ENCODE measurements at regions not wholly inside any gene's neighbourhood (a gene's known extent, or its start where the extent isn't known, plus 50 kb on each side); places are given as distances from the start of the nearest gene placed in this dataset.

GRCh38 chr20:37581246-37581645, 53.6 kb upstream of the BLCAP start:
- H3K27me3 ChIP-seq (ENCODE audit: control insufficient read depth in 4 of 4, insufficient read depth in 4 of 4, low read length in 3 of 4): peaks cover 0 to 2% (median 0%) of the 10 kb centered on the region in 4 donors
- H3K4me1 ChIP-seq (ENCODE audit: control insufficient read depth in 4 of 4, insufficient read depth in 4 of 4, low read length in 3 of 4): no peaks in the 10 kb centered on the region
- no peaks in the 10 kb centered on the region for H3K36me3 ChIP-seq (ENCODE audit: control insufficient read depth in 4 of 4, insufficient read depth in 3 of 4, low read depth in 1 of 4, low read length in 3 of 4)
- 82% methylated on average over 9 of the region's 9 CpGs for WGBS
- TF ChIP-seq EGR1 (IDR thresholded peaks at IDR 0.05; ENCODE audit: low read depth in 2 of 2): no peak
- TF ChIP-seq HNF4G (IDR thresholded peaks at IDR 0.05): no peak
- no peak for TF ChIP-seq GABPA (IDR thresholded peaks at IDR 0.05 in 1 of 2, conservative IDR thresholded peaks at IDR 0.05 in 1 of 2)
- TF ChIP-seq YY1 (IDR thresholded peaks at IDR 0.05): no peak
- no peak for TF ChIP-seq MAX (IDR thresholded peaks at IDR 0.05)
- TF ChIP-seq FOXA2 (IDR thresholded peaks at IDR 0.05): no peak
- no peak for TF ChIP-seq RXRA (IDR thresholded peaks at IDR 0.05)
- TF ChIP-seq ATF3 (IDR thresholded peaks at IDR 0.05): no peak
- no peak for TF ChIP-seq TAF1 (conservative IDR thresholded peaks at IDR 0.05)
- TF ChIP-seq ZBTB33 (IDR thresholded peaks at IDR 0.05): no peak
- TF ChIP-seq FOXA1 (IDR thresholded peaks at IDR 0.05): no peak
- DNase-seq (ENCODE audit: low spot score): no peak
- no peak overlapping the region for H3K4me3 ChIP-seq (ENCODE audit: low read depth in 1 of 3, low read length in 3 of 3)
- no peak overlapping the region for H3K9ac ChIP-seq (ENCODE audit: low read depth in 1 of 2, low read length in 2 of 2)
- no peak overlapping the region for H3K27ac ChIP-seq (ENCODE audit: low read depth in 1 of 2, low read length in 2 of 2)
- H3K9me3 ChIP-seq (ENCODE audit: control insufficient read depth in 4 of 4, low read length in 3 of 4): peaks cover 0 to 6% (median 2%) of the 10 kb centered on the region in 4 donors

GRCh38 chr20:37580069-37580468, 52.4 kb upstream of the BLCAP start:
- no peak for DNase-seq (ENCODE audit: low spot score)
- TF ChIP-seq RAD21 (IDR thresholded peaks at IDR 0.05) (no peak), ZBTB33 (IDR thresholded peaks at IDR 0.05) (no peak), TAF1 (conservative IDR thresholded peaks at IDR 0.05) (no peak), SP1 (IDR thresholded peaks at IDR 0.05) (no peak), REST (IDR thresholded peaks at IDR 0.05) (no peak), FOXA2 (IDR thresholded peaks at IDR 0.05) (no peak), MAX (IDR thresholded peaks at IDR 0.05) (no peak), RXRA (IDR thresholded peaks at IDR 0.05) (no peak), HNF4A (conservative IDR thresholded peaks at IDR 0.05) (no peak), CTCF (IDR thresholded peaks at IDR 0.05; ENCODE audit: low read depth, low read length, missing input control) (no peak), HNF4G (IDR thresholded peaks at IDR 0.05) (no peak), EGR1 (IDR thresholded peaks at IDR 0.05; ENCODE audit: low read depth in 2 of 2) (no peak)
- H3K27me3 ChIP-seq (ENCODE audit: control insufficient read depth in 4 of 4, insufficient read depth in 4 of 4, low read length in 3 of 4): peaks cover 0 to 2% (median 0%) of the 10 kb centered on the region in 4 donors

More at GRCh38 chr20:37580069-37580468, 52.4 kb upstream of the BLCAP start:
- no peaks in the 10 kb centered on the region for H3K36me3 ChIP-seq (ENCODE audit: control insufficient read depth in 4 of 4, insufficient read depth in 3 of 4, low read depth in 1 of 4, low read length in 3 of 4)
- H3K9ac ChIP-seq (ENCODE audit: low read depth in 1 of 2, low read length in 2 of 2): no peak overlapping the region
- no peaks in the 10 kb centered on the region for H3K4me1 ChIP-seq (ENCODE audit: control insufficient read depth in 4 of 4, insufficient read depth in 4 of 4, low read length in 3 of 4)
- H3K27ac ChIP-seq (ENCODE audit: low read depth in 1 of 2, low read length in 2 of 2): no peak overlapping the region
- H3K9me3 ChIP-seq (ENCODE audit: control insufficient read depth in 4 of 4, low read length in 3 of 4): no peaks in the 10 kb centered on the region
- WGBS: 22% methylated on average over 2 of the region's 2 CpGs
- H3K4me3 ChIP-seq (ENCODE audit: low read depth in 1 of 3, low read length in 3 of 3): no peak overlapping the region

Data from liver (tissue), 8 donors.